ENCODE measurements at regions not wholly inside any gene's neighbourhood (a gene's known extent, or its start where the extent isn't known, plus 50 kb on each side); places are given as distances from the start of the nearest gene placed in this dataset.

DNA sequence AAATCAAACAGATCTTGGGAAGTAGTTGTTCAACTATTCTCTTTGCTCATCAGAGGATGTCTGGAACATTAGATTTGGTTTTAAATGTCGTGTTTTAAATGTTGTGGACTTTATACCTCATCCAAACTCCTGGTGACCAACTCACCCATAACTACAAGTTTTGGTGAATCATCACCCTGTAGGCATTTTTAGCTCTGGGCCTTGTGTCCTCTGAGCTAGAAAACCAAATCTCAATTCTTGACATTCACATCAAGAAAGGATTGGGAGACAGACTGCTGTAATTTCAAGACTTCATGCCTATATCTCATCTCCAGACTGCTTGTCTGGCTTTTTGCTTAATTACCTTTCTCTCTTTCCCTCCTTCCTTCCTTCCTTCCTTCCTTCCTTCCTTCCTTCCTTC is 228.5 kb upstream of the ROBO2 start:
- DNase-seq (ENCODE audit: low read depth): no peak

DNA sequence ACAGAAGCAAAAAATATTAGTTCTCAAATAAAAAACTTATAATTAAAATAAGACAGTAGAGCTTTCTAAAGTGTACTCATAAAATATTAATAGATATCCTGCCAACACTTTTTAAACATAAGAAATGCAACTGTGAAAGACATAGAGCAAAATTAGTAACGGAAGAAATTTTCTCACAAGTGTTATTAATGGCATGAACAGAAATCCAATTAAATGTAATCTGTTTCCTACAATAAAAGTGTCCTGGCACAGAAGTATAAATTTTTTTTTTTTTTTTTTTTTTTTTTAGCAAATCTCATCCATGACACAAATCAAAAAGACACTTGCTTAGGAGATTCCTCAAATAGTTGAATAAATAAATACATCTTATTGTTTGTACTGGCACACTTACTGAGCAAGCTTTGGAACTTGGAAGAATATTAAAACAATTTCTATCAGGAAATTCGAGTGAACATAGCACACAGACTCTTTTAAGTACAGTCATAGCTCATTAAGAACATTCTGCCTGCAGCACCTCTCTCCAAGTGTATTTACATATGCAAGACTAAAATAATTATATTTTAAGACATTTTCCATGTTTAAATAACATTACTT is 227.2 kb upstream of the ROBO2 start:
- DNase-seq (ENCODE audit: low read depth): no peak

DNA sequence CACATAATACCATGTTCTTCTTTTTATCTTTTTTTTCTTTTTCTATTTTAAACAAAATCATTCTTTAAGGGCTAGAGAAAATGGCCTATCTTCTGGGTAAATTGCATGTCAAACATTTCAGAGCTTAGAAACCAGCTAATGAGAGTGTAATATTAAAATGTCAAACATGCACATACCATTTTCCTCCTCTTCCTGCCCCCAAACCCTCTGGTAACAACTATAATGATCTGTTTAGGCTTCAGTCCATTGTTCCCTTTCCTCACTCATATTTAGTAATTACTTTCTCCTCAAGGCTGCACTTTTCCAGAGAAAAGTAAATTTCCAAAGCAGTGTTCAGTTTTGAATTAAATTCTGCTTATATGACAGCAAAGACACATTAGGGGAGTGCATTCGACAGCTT is 224.3 kb upstream of the ROBO2 start:
- no peak for DNase-seq (ENCODE audit: low read depth)

DNA sequence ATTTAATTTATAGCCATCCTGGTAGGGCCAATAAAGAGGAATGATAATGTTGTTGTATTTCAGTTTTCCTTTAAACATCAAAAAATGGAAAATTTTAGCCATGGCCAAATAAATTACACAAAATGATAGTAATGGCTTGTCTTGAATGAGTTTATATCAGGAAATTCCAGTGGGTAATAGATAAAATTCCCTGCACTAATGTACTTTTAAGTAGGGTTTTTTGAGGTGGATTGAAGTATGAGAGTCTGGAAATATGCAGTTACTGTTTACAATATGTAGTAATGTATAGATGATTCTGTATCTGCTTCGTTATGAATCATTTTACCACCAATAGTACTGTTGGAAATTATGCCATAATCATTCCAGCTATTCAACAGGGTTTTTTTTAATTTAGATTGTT is 219.4 kb upstream of the ROBO2 start:
- DNase-seq (ENCODE audit: low read depth): no peak

DNA sequence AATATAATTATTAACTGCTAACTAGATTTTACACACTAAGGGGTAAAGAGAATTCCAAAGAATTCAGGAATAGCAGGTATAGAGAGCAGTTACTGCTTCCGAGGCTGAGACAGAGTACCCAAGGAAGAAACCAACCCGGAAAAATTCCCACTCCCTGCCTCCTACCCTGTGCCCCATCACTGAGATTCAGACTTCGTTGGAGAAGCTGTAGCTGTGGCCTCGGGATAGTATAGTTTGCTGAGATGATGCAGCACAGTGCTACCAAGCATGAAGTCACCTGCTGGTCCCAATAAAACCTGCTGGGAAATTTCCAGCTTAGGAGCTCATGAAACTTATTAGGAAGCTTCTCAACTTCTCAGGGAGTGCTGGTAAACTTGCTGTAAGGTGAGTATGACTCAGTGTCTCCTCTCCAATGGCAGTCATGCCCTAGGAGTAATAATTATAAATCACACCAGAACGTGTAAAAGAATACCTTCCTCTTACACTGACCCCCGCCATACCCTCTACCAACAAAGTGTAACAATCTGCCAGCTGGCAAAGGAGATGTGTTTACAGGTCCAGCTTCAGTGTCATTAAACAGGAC is 215.2 kb upstream of the ROBO2 start:
- no peak for DNase-seq (ENCODE audit: low read depth)

DNA sequence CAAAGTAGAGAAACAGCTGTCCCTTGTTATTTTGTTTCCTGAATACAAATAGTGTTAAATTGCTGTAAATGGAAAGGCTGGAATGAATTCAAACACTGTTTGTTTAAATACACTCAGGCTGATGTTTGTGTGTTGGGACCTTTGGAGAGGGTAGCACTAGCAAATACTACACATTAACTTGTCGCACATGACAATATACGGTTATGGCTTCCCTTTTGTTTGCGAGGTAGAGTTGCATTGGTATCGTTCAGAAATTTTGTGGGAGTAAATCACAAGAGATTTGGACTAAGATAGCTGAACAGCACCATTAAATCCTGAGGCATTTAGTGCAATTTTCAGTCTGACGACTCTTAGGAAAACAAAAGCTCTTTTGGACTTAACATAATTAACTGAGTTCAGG is 213.0 kb upstream of the ROBO2 start:
- no peak for DNase-seq (ENCODE audit: low read depth)

DNA sequence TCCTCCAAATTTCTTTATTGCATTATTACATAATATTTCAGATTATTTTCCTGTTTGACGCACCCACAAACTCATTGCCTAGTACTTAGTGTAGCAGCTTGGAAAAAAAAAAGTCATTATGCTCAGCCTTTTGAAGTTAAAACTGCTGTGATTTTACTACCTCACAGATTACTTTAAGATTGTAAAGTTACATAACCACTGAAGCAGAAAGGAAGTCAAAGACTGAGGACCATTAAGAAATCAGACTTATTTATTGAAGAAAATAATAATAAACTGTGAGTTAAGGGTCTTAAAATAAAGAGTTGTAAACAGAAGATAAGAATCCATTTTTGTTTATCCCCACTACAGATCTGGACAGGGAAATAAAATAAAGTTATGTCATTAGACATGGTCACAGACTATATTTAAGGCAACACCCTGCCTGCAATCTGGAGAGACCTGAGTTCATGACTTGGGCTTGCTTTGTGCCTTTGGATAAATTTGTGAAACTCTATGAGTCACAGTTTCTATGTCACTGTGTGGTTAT is 212.1 kb upstream of the ROBO2 start:
- no peak for DNase-seq (ENCODE audit: low read depth)

DNA sequence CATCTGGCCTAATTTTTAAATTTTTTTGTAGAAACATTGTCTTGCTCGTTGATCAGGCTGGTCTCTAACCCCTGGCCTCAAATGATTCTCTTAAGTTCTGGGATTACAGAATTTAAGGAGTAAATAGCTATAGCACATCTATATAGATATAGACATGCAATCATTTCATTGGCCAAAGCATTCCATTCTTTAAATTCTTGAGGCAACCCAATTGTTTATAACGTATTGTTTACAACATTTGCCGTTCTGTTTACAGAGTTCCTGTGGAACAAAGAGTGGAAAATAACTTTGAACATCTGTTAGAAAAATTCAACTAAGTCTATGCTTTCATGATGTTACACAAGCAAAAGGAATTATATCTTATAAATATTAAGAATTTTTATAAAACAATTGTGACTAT is 205.2 kb upstream of the ROBO2 start:
- no peak for DNase-seq (ENCODE audit: low read depth)

DNA sequence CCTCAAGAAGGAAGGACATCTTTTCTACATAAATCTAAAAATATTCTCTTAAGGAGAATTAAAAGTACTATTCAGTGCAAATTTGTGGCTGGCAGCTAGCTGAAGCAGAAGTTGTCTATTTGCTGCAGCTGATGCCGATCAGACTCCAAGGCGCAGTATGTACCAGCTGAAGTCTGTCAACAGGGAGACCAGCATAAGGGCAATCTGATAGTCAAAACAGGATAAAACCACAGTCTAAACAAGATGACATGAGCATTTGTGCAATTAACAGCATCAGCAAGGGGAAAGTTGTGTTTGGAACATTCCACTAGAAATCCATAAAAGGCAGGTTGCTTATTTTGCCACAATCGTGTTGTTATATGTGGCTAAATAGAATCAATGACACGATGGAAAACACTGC is 198.2 kb upstream of the ROBO2 start:
- no peak for DNase-seq (ENCODE audit: low read depth)

DNA sequence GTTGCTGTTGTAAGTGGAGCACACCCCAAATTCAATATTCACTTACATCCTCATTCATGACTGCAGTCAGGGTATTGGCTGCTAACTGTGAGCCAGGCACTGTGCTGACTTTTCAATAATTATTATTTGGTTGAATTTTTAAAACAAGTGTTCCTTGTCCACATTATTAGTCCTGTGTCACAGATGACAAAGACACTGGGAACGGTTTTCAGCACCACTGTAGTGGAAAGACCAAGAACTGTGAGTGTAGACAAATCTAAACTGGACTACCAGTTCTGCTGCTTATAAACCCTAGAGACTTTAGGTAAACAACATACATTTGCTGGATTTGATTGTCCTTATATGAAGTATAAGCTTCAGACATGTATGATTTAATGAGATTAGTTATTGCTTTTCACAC is 197.7 kb upstream of the ROBO2 start:
- no peak for DNase-seq (ENCODE audit: low read depth)

DNA sequence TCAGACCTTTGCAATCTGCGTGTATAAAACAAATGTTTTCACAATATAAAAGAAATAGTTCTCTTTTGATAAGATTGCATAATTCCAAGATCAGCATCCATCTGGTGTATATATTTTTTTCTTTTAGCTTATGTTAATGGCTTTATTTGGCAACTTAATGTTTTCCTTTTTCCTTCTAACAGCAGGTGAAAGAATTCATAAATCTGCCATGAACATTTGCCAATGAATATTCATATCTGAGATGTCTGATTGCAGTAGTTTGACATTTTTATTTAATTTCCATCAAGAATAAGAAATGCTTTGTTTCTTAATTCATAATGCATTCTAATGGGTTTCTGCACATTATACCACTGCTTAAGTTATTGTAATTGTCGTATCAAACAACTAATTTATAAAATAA is 184.4 kb upstream of the ROBO2 start:
- DNase-seq (ENCODE audit: low read depth): no peak

DNA sequence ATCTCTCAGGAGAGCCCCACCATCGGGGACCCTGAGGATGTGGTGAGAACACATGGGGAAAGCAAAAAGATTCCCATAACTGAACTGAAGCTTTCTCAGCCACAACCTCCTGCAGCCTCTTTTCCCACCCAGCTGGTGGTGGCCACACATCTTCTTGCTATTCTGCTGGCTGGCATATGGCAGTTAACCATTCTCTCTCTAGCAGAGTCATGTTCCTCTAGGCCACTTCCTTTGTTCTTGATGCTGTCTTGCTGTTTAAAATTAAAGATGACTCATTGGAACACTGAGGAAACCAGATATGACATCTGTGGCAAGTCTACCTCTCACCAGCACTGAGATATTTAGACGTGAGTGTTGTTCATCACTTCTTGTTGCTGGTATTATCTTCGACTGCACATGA is 180.3 kb upstream of the ROBO2 start:
- no peak for DNase-seq (ENCODE audit: low read depth)

DNA sequence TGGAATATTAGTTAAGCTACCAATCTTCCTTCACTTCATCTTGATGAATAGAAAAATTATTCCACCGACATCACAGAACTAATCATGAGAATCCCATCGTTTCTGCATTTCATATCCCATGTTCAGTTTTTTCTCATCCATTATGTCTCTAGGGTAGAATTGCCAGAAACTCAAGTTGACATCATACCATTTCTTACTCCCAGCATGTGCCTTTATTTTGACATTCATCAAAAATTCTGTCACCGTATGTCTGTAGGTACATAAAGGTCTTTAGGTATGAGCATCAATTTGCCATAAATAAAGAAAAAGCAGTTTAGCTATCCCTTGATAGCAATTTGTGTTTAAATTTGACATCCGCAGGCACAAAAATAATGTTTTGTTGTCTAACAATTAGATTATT is 175.5 kb upstream of the ROBO2 start:
- DNase-seq (ENCODE audit: low read depth): no peak

DNA sequence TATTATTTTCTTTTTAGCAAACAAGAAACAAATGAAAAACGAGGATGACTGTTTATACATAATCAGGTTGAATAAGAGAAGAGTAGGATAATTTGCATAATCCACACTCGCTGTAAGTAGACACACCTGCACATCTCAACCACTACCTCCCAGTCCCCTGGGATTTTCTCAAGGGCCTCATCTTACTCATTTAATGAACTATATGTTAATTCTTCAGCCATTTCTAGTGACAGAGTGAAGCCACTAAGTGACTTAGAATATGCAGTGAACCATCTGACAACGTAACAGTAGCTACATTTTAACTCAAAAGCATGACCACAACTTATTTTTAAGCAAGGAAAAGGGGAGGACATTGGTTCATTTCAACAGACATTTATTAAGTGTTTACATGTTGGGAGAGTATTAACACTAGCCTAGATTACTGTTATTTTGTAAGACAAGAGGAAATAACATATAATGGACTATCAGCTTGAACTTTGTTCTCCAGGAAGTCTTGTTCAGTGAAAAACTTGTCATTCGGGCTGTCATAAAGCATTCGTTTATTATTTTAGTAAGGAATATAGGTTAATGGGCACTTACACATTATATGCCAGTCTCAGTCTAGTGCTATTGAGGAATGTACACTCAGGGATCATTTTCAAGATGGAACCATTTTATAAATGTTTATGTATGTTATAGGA is 173.0 kb upstream of the ROBO2 start:
- DNase-seq (ENCODE audit: low read depth): no peak

DNA sequence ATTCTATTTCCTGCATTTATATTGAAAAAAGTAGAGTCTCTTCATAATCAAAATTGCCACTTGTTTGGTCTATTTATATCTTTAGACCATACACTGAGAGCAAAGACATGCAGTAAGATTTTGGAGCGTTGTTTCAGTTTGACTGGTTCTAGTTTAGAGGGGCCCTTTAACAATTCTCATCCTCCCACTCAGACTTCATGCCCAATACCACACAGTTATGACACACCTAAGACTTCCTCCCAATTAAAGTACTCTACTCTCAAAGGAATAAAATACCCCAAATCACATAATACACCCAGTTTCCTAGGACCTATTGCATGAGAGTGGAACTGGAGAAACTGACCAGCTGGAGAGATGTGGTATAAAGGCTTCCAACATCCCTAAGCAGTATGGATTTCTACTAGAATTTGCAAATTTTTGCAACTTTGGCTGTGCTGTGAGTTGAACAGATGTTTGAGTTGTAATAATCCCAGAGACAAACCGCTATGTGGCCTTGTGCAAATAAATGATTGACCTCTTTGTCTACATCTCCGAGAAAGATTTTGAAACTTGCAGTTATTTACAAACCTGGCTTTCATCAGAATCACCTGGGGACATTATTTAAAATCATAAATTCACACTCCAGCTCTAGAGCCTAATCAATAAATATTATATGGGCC is 170.0 kb upstream of the ROBO2 start:
- DNase-seq (ENCODE audit: low read depth): no peak

DNA sequence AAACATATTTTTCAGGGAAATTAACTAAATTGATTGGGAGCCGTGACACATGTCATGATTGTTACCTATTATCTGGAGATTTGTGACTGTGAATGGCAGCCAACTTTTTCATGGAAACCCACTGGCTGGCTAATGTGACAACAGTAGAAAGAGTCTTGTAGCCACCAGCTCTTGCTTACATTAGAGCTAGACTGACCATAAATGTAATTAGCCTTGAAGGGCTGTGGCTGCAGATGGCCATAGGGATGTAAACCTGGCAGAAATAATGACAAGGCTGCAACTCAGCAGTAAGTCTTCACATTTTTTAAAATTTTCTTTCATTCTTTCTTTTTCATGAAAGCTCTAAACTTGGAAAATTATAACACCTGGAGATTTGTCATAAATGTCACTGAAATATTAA is 168.2 kb upstream of the ROBO2 start:
- DNase-seq (ENCODE audit: low read depth): no peak

DNA sequence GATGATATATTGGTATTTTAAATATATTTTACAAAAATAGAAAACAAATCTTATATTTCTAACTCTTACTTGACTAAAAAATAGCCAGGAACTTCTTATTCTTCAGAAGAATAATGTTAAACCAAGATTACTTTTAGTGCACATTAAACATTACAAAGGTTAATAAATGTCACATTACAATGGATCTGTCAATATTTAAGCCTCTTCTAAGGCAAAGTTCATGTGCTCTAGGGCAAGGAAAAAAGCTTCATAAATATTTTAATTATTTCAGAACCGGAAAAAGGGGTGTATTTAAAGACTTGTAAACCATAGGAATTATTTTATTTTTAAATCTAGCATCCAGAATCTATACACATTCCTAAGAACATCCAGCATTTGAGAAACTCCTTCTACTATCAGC is 166.9 kb upstream of the ROBO2 start:
- DNase-seq (ENCODE audit: low read depth): no peak

DNA sequence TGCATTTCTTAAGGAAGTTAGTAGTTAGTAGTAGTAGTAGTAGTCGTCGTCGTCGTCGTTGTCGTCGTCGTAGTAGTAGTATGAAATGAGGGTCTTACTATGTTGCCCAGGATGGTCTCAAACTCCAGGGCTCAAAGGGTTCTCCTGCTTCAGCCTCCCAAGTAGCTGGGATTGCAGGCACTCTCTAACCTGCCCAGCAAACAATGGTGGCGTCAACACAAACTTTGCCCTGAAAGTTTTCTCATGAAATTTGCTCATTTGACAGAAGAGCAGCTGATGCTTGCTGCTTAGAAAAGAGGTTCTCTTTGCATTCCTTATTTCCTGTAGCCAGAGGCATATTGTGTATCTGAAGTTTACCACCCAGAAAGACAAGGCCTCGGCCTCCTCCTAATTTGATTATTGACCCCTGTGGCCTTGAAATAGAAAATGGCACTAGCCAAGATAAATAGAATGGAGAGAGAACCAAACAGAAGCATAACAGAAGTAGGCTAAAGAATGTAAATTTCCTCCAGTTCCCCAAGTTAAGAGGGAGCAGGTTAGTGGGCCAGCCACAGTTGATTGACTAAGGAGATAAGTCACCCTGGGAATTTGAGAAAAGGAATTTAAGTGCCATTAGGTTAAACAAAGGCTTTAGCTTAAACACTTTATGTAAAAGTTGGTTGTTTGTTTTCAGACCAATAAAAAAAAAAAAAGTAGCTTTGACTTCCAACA is 166.2 kb upstream of the ROBO2 start:
- DNase-seq (ENCODE audit: low read depth): no peak

DNA sequence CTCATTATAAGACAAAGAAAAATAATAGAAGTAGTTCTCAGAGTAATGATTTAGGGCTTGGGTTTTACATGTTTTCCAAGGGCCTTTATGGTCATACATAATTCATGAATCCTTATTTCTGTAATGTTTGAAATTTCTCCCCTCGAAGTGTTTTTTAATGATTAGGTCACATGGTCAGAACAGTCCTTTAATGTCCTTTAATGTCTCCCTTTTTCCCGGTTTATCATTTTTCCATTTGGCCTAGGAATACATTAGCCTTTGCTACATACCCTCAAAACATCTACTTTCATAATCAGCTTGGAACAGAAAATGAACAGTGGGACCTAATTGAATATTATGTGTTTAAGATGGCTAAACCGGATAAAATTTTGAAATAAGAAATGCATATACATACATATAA is 159.9 kb upstream of the ROBO2 start:
- no peak for DNase-seq (ENCODE audit: low read depth)

DNA sequence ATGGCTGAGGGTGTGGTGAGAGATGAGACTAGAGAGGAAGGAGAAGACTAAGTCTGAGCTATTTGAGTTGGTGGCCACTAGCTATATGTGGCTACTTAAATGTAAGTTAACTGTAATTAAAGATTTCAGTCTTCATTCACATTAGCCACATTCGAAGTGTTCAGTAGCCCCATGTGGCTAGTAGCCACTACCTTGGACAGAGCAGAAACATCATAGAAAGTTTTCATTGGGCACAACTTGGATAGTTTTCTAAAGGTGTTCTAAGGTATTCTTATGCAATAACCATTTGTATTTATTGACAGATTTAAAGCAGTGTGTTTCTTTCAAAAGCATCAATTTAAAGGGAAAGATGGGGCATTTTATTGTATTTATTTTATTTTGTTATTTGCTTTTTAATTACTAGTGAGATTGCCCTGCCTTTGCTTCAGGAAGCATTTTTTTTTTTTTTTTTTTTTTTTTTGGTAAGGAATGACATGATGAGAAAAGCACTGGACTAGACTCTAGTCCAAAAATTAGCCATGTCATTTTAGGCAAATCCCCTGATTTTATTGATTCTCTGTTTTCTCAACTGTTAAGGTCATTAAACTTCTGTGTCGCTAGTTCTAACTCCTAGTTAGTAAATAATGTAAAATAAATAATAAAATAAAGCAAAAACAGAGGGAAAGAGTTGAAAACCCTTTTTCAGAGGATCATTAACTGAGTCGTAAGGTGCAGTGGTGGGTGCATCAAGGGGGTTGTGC is 153.0 kb upstream of the ROBO2 start:
- no peak for DNase-seq (ENCODE audit: low read depth)

DNA sequence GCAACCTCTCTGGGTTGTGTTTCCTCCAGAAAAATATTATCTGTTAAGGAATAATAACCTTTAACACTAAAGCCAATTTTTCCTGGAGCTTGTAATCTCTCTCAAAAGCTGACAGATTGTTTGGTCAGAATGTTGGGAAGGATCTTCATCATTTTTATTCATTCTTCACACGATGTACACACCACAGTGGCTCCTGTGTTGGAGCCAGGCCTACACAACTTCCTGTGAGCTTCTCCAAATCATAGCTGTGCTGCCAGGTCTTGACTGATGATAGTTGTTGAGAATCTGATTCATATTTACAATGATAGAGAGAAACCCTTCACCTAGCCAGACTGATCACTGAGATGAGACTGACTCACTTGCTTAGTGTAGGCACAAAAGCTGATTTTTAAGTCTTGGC is 151.0 kb upstream of the ROBO2 start:
- no peak for DNase-seq (ENCODE audit: low read depth)

All from LHCN-M2 (cell line).